Sigmoid colon (tissue), 6 donors: ENCODE measurements at regions not wholly inside any gene's neighbourhood (a gene's known extent, or its start where the extent isn't known, plus 50 kb on each side); places are given as distances from the start of the nearest gene placed in this dataset.

Experiments
- DNase-seq: peaks from one replicate; pipeline ENCODE4 v3.0.0-alpha.2; 2019
- H3K27ac ChIP-seq, 4 donors: fragments of 200-600 bp; sonication (generic); one replicate each; pipeline ENCODE4 v1.5.1; 2016 to 2019; ENCODE audit warnings: mild to moderate bottlenecking in 1 of 4
- H3K27me3 ChIP-seq, 3 donors: fragments of 200-600 bp; sonication (generic); one replicate each; pipeline ENCODE4 v1.5.1; 2019; ENCODE audit warnings: mild to moderate bottlenecking in 1 of 3
- H3K36me3 ChIP-seq, 4 donors: fragments of 200-600 bp; sonication (generic); one replicate each; pipeline ENCODE4 v1.5.1; 2016 to 2019
- H3K4me1 ChIP-seq, 4 donors: fragments of 200-600 bp; sonication (generic); one replicate each; pipeline ENCODE4 v1.5.1; 2017 to 2019
- H3K4me3 ChIP-seq, 4 donors: fragments of 200-600 bp; sonication (generic); one replicate each; pipeline ENCODE4 v1.5.1; 2017 to 2019; ENCODE audit warnings: mild to moderate bottlenecking in 2 of 4, moderate library complexity in 1 of 4
- H3K9me3 ChIP-seq, 4 donors: fragments of 200-600 bp in 3 of 4; sonication (generic) in 3 of 4; one replicate each; pipeline versions ENCODE4 v1.5.1 to v1.6.1; 2013 to 2019
- EP300 ChIP-seq, 4 donors: sonication (generic); formaldehyde crosslinking; IDR thresholded peaks; one replicate each; pipeline ENCODE4 v1.6.1; 2017; ENCODE audit warnings: antibody characterized with exemption in 4 of 4
- POLR2A ChIP-seq, 2 donors: fragments of 450-650 bp; IDR thresholded peaks; one replicate each; pipeline ENCODE4 v1.6.1; 2016; ENCODE audit warnings: antibody characterized with exemption in 2 of 2, mild to moderate bottlenecking in 2 of 2, moderate library complexity in 2 of 2
- POLR2AphosphoS5 ChIP-seq, 4 donors: sonication (generic); formaldehyde crosslinking; IDR thresholded peaks; one replicate each; pipeline ENCODE4 v1.6.1; 2017; ENCODE audit warnings: antibody characterized with exemption in 4 of 4
- WGBS, 2 donors: extraction: QIAGEN DNeasy Blood & Tissue Kit; methylation state at CpG; one replicate each; pipeline ENCODE4 v1.1.7; 2013; 5-methylcytosine and 5-hydroxymethylcytosine counted together
- intact Hi-C: fragments of 100-400 bp; cut with DNase I; formaldehyde crosslinking; loops from one replicate; pipeline ENCODE4 v1.15.1; 2023
- TF ChIP-seq, protein P1 (sequence below), 4 experiments: fragments of 450-650 bp in 3 of 4; fragments of 200-600 bp in 1 of 4; IDR thresholded peaks; one replicate each; pipeline ENCODE4 v1.5.1; 2016 to 2019; ENCODE audit warnings: antibody characterized with exemption in 4 of 4, mild to moderate bottlenecking in 3 of 4, moderate library complexity in 2 of 4
- donor health status: healthy with polysubstance abuse.
- donor health status: healthy.

DNA sequence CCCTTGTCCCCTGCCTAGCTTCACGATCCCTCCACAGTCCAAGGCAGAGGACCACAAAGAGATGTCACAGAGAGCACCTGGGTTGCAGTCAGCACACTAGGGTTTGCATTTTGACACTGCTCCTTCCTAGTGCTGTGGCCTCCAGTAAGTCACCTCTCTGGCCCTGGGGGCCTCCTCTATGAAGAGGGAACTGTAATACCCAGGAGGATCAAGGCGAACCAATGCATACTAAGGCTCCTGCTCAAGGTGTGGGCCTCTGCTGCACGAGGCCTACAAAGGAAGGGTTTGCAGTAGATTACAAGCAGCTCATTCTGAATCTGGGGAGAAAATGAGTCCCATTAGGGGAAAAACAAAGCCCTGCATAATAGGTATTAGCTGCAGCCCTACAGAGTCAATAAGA, 72.3 kb upstream of the FZD7 start:
- Histone ChIP-seq H3K4me3 (no peak overlapping the region), H3K27me3 (no peaks in the 10 kb centered on the region), H3K36me3 (no peaks in the 10 kb centered on the region), H3K9me3 (no peaks in the 10 kb centered on the region), H3K27ac (no peak overlapping the region), H3K4me1 (no peaks in the 10 kb centered on the region)
- WGBS, 2 donors, result 88 to 94% methylated on average over 3 of the region's 3 CpGs
- TF ChIP-seq POLR2A (IDR thresholded peaks at IDR 0.05) (no peak), EP300 (IDR thresholded peaks at IDR 0.05) (no peak), POLR2AphosphoS5 (IDR thresholded peaks at IDR 0.05) (no peak)
- TF ChIP-seq, protein P1, sequence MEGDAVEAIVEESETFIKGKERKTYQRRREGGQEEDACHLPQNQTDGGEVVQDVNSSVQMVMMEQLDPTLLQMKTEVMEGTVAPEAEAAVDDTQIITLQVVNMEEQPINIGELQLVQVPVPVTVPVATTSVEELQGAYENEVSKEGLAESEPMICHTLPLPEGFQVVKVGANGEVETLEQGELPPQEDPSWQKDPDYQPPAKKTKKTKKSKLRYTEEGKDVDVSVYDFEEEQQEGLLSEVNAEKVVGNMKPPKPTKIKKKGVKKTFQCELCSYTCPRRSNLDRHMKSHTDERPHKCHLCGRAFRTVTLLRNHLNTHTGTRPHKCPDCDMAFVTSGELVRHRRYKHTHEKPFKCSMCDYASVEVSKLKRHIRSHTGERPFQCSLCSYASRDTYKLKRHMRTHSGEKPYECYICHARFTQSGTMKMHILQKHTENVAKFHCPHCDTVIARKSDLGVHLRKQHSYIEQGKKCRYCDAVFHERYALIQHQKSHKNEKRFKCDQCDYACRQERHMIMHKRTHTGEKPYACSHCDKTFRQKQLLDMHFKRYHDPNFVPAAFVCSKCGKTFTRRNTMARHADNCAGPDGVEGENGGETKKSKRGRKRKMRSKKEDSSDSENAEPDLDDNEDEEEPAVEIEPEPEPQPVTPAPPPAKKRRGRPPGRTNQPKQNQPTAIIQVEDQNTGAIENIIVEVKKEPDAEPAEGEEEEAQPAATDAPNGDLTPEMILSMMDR (IDR thresholded peaks at IDR 0.05), result no peak
- DNase-seq, result no peak
- intact Hi-C loops, result no loop called here

DNA sequence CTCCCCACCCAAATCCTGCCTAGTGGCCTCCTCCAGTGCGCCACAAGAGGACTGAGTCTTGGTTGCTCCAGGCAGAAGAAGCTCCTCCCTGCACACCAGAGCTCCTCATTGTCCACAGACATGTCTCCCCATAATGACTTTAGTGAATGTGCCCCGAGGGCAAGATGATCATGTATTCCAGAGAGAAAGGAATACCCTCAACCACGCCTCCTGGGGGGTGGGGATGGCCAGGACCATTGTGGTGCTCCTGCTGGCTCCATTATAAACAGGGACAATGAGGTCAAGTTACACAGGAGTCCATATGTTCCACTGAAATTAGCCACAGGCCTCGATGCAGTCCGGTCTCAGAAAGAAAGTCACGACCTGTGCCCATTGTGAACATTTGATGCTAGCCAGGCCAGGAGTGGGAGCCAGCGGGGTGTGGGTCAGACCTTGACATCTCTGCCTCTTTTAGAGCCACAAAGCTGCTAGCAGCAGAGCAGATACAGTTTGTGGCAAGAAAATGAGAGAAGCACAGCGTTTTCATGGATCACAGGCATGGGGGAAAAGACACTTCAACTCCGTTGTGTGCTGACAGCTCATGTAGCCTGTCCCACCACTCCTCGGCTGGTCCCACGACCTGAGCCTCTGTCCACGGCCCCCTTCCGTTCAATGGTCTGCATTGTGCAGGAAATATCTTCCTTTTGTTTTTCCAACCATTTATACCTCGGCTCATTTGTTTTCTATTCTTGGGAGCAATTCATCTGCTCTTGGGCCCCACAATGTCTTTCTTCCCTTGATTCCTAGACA, 70.7 kb upstream of the FZD7 start:
- intact Hi-C loops, result no loop called here
- Histone ChIP-seq H3K9me3 (no peaks in the 10 kb centered on the region), H3K36me3 (no peaks in the 10 kb centered on the region), H3K27ac (no peak overlapping the region), H3K4me3 (no peak overlapping the region), H3K27me3 (no peaks in the 10 kb centered on the region), H3K4me1 (no peaks in the 10 kb centered on the region)
- peak; percentile 24 for DNase-seq
- 91% methylated on average over 14 of the region's 14 CpGs for WGBS, 2 donors
- no peak for TF ChIP-seq POLR2A (IDR thresholded peaks at IDR 0.05)
- TF ChIP-seq, protein P1 (IDR thresholded peaks at IDR 0.05), result no peak
- no peak for TF ChIP-seq EP300 (IDR thresholded peaks at IDR 0.05)
- no peak for TF ChIP-seq POLR2AphosphoS5 (IDR thresholded peaks at IDR 0.05)

DNA sequence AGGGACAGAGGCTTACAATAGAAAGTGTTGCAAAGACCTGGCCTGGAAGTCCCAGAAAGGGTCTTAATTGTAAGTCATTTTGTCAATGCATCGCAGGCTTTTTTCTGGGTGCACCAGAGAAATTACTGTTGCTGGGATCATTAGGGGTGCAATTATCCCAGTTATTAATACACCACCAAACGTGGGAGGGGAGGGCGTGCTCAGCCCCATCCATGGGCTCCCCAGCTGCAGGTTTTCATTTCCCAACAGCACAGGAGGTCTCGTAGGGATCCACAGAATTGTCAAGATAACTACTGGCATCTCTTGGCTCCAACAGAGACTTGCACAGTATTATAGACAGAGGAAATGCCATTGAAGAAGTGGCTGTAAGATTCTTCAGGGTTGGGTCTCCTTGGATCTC, 69.6 kb upstream of the FZD7 start:
- Histone ChIP-seq H3K27me3 (no peaks in the 10 kb centered on the region), H3K9me3 (no peaks in the 10 kb centered on the region), H3K27ac (no peak overlapping the region), H3K36me3 (no peaks in the 10 kb centered on the region), H3K4me3 (no peak overlapping the region), H3K4me1 (no peaks in the 10 kb centered on the region)
- TF ChIP-seq POLR2A (IDR thresholded peaks at IDR 0.05), result no peak
- TF ChIP-seq, protein P1 (IDR thresholded peaks at IDR 0.05), result no peak
- TF ChIP-seq POLR2AphosphoS5 (IDR thresholded peaks at IDR 0.05), result no peak
- no peak for TF ChIP-seq EP300 (IDR thresholded peaks at IDR 0.05)
- peak; percentile 28 for DNase-seq
- 91 to 94% methylated on average over 4 of the region's 4 CpGs for WGBS, 2 donors
- intact Hi-C loops, result no loop called here

DNA sequence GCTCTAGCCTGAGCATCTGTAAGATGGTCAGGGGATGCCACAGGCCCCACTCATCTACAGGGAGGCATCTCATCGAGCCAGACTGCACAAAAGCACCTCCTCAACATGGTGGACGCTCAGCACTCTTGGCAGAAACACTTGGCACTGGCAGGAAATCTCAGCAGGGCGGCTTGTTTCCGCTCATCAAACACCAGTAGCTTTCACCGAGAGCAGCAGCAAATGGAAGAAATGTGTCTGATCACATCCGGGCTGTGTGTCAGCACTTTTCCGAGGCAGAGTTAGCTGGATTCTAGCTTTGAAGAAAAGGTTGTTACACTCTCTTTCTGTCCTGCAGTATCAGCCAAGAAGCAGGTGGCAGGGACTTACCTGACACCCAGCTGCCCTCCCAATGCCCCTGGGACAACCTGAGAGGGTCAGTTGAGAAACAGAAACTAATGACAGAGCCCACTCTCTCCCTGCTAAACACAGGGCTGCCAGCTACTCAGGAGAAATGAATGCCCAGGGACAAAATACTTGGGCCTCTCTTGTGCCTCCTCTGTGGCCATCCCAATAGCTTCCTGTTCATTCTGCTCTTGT, 68.9 kb upstream of the FZD7 start:
- no peak overlapping the region for H3K4me3 ChIP-seq
- no peaks in the 10 kb centered on the region for H3K4me1 ChIP-seq
- H3K27ac ChIP-seq, result no peak overlapping the region
- H3K27me3 ChIP-seq, result no peaks in the 10 kb centered on the region
- no peaks in the 10 kb centered on the region for H3K36me3 ChIP-seq
- DNase-seq, result peak; percentile 26
- TF ChIP-seq, protein P1 (IDR thresholded peaks at IDR 0.05), result no peak
- TF ChIP-seq EP300 (IDR thresholded peaks at IDR 0.05), result no peak
- TF ChIP-seq POLR2AphosphoS5 (IDR thresholded peaks at IDR 0.05), result no peak
- no peak for TF ChIP-seq POLR2A (IDR thresholded peaks at IDR 0.05)
- intact Hi-C loops, result no loop called here
- no peaks in the 10 kb centered on the region for H3K9me3 ChIP-seq
- 83 to 91% methylated on average over 7 of the region's 7 CpGs for WGBS, 2 donors
